IMR-90 (cell line): ENCODE measurements at regions not wholly inside any gene's neighbourhood (a gene's known extent, or its start where the extent isn't known, plus 50 kb on each side); places are given as distances from the start of the nearest gene placed in this dataset.

ENCODE experiments used
- BHLHE40 ChIP-seq: fragments of 150-350 bp; IDR thresholded peaks from 2 replicates; pipeline ENCODE4 v1.6.1; 2016; ENCODE audit warnings: mild to moderate bottlenecking, low read depth, low read length
- CEBPB ChIP-seq: IDR thresholded peaks from 2 replicates; pipeline ENCODE4 v1.6.1; 2012; ENCODE audit warnings: low read depth, low read length, improper control_type of control experiment
- CHD1 ChIP-seq: IDR thresholded peaks from 2 replicates; pipeline ENCODE4 v1.6.1; 2012; ENCODE audit warnings: low read depth, low read length, improper control_type of control experiment
- MAFK ChIP-seq: IDR thresholded peaks from 2 replicates; pipeline ENCODE4 v1.6.1; 2012; ENCODE audit warnings: low read depth, low read length, improper control_type of control experiment
- MAZ ChIP-seq: IDR thresholded peaks from 2 replicates; pipeline ENCODE4 v1.6.1; 2012; ENCODE audit warnings: low read depth, mild to moderate bottlenecking, low read length, improper control_type of control experiment, moderate library complexity, borderline replicate concordance
- NFE2L2 ChIP-seq: fragments of 150-350 bp; IDR thresholded peaks from 2 replicates; pipeline ENCODE4 v1.6.1; 2016; ENCODE audit warnings: low read depth, mild to moderate bottlenecking, low read length
- POLR2A ChIP-seq: IDR thresholded peaks from 2 replicates; pipeline ENCODE4 v1.6.1; 2012; ENCODE audit warnings: mild to moderate bottlenecking, low read depth, low read length
- RAD21 ChIP-seq: IDR thresholded peaks from 2 replicates; pipeline ENCODE4 v1.6.1; 2012; ENCODE audit warnings: low read length, improper control_type of control experiment
- RCOR1 ChIP-seq: IDR thresholded peaks from 2 replicates; pipeline ENCODE4 v1.6.1; 2012; ENCODE audit warnings: mild to moderate bottlenecking, low read length, improper control_type of control experiment; ENCODE audit not compliant: insufficient replicate concordance
- SMC3 ChIP-seq: fragments of 150-350 bp; IDR thresholded peaks from 2 replicates; pipeline ENCODE4 v1.6.1; 2016; ENCODE audit warnings: low read depth, mild to moderate bottlenecking, antibody characterized with exemption, low read length, moderate library complexity
- TF ChIP-seq, protein P1 (sequence below): conservative IDR thresholded peaks from 2 replicates; pipeline ENCODE4 v1.5.1; 2012; ENCODE audit warnings: mild to moderate bottlenecking, low read depth, low read length, improper control_type of control experiment
- TF ChIP-seq, protein P2 (sequence below): fragments of 150-350 bp; IDR thresholded peaks from 2 replicates; pipeline ENCODE4 v1.6.1; 2017; ENCODE audit warnings: mild to moderate bottlenecking, antibody characterized with exemption, low read length, low read depth
- TF ChIP-seq, protein P3 (sequence below): fragments of 150-350 bp; IDR thresholded peaks from 2 replicates; pipeline ENCODE4 v1.6.1; 2016; ENCODE audit warnings: low read depth, mild to moderate bottlenecking, low read length, moderate library complexity, borderline replicate concordance

DNA sequence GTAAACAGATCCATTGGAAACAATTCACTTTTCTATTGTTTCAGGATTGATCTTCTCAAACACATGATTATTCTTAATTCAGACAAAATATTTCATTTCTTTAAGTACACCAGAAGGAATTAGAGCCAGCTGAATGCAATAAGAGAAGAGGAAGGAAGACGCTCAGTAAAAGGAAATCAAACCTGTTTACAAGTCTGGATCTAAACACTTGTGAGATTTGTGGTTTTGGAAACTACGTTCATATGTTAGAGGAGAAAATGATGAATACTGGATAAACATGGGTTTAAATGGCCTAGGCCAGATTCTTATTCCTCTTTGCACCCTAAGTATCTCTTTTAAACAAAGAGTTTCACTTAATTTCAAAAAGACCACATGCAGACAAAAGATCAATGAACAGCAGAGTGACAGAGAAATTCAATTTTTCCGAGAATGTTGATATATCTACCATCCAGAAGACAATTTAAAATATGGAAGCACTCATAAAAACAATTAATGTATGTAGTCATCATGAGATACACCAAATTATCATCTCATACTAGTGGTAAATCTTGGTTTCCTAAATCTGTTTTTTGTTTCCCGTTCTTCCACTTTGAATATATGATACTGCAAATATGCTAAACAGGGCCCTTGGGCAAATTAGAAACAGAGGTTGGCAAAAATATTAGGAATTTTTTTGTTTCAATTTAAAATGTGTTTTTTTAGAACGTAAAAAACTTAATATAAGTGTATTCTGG, 703.5 kb upstream of the CITED2 start:
- TF ChIP-seq, protein P1, sequence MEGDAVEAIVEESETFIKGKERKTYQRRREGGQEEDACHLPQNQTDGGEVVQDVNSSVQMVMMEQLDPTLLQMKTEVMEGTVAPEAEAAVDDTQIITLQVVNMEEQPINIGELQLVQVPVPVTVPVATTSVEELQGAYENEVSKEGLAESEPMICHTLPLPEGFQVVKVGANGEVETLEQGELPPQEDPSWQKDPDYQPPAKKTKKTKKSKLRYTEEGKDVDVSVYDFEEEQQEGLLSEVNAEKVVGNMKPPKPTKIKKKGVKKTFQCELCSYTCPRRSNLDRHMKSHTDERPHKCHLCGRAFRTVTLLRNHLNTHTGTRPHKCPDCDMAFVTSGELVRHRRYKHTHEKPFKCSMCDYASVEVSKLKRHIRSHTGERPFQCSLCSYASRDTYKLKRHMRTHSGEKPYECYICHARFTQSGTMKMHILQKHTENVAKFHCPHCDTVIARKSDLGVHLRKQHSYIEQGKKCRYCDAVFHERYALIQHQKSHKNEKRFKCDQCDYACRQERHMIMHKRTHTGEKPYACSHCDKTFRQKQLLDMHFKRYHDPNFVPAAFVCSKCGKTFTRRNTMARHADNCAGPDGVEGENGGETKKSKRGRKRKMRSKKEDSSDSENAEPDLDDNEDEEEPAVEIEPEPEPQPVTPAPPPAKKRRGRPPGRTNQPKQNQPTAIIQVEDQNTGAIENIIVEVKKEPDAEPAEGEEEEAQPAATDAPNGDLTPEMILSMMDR: no peak
- no peak for TF ChIP-seq RAD21
- no peak for TF ChIP-seq POLR2A
- no peak for TF ChIP-seq MAFK
- TF ChIP-seq CEBPB: no peak
- TF ChIP-seq MAZ: no peak
- TF ChIP-seq RCOR1: no peak
- no peak for TF ChIP-seq SMC3
- no peak for TF ChIP-seq NFE2L2
- TF ChIP-seq CHD1: no peak
- TF ChIP-seq, protein P2, sequence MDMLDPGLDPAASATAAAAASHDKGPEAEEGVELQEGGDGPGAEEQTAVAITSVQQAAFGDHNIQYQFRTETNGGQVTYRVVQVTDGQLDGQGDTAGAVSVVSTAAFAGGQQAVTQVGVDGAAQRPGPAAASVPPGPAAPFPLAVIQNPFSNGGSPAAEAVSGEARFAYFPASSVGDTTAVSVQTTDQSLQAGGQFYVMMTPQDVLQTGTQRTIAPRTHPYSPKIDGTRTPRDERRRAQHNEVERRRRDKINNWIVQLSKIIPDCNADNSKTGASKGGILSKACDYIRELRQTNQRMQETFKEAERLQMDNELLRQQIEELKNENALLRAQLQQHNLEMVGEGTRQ: no peak
- no peak for TF ChIP-seq BHLHE40
- TF ChIP-seq, protein P3, sequence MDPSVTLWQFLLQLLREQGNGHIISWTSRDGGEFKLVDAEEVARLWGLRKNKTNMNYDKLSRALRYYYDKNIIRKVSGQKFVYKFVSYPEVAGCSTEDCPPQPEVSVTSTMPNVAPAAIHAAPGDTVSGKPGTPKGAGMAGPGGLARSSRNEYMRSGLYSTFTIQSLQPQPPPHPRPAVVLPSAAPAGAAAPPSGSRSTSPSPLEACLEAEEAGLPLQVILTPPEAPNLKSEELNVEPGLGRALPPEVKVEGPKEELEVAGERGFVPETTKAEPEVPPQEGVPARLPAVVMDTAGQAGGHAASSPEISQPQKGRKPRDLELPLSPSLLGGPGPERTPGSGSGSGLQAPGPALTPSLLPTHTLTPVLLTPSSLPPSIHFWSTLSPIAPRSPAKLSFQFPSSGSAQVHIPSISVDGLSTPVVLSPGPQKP: no peak
